Left lung (tissue), 4 donors: ENCODE measurements at regions not wholly inside any gene's neighbourhood (a gene's known extent, or its start where the extent isn't known, plus 50 kb on each side); places are given as distances from the start of the nearest gene placed in this dataset.
"Not testable (repeated sequence)": the region's sequence is repeated elsewhere in the genome, so short reads cannot be mapped to it uniquely, and the experiment has no call there.

Experiments used
- ATAC-seq: fragments of 200-7000 bp; cut with Tn5 transposase; one replicate; pipeline ENCODE4 v1.9.1; 2020; ENCODE audit warnings: moderate library complexity
- DNase-seq, 4 donors: peaks; one replicate each; pipeline ENCODE4 v3.0.0-alpha.2; 2013 to 2020
- H3K27ac ChIP-seq, 2 donors: fragments of 200-600 bp; sonication (generic) in 1 of 2; one replicate each; pipeline versions ENCODE4 v1.5.0 to v1.8.0; 2020 to 2021
- H3K27me3 ChIP-seq, 2 donors: fragments of 200-600 bp; sonication (generic) in 1 of 2; one replicate each; pipeline versions ENCODE4 v1.5.0 to v1.8.0; 2020 to 2021
- H3K36me3 ChIP-seq, 2 donors: fragments of 200-600 bp; sonication (generic) in 1 of 2; one replicate each; pipeline versions ENCODE4 v1.5.0 to v1.8.0; 2020 to 2021
- H3K4me1 ChIP-seq, 2 donors: fragments of 200-600 bp; one replicate each; pipeline ENCODE4 v1.8.0; 2021
- H3K4me3 ChIP-seq, 2 donors: fragments of 200-600 bp; sonication (generic) in 1 of 2; one replicate each; pipeline versions ENCODE4 v1.5.0 to v1.8.0; 2020 to 2021; ENCODE audit warnings: mild to moderate bottlenecking in 1 of 2
- H3K9me3 ChIP-seq, 2 donors: fragments of 200-600 bp; sonication (generic) in 1 of 2; one replicate each; pipeline versions ENCODE4 v1.5.0 to v1.8.0; 2020 to 2021
- CTCF ChIP-seq, 2 donors: fragments of 200-600 bp; sonication (generic) in 1 of 2; IDR thresholded peaks; one replicate each; pipeline versions ENCODE4 v1.5.0 to v1.8.0; 2021; ENCODE audit warnings: antibody characterized with exemption in 2 of 2
- intact Hi-C, 2 donors: fragments of 100-400 bp; cut with DNase I; formaldehyde crosslinking; loops; one replicate each; pipeline versions ENCODE4 v1.11.2 to v1.14.2; 2022
- donor health status: DM: no; HTN: yes; CAD: no.
- donor health status: DM: no; HTN: no; CAD: no.

DNA sequence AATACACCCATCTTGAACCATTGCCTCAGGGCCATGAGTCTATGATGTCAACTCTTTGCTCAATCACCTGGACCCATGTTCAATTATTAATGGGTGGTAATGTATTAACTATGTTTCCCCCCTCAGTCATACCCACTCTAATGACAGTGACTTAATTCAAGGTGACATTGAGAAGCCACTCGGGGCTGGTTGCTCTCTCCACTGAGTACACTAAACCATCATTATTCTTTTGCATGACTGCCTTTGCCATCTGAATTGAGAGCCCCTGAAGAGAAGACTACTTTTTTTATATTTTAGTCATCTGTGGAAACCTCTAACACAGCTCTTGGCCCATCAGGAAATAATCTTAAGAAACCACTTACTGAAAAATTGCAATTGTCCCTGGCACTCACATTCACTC lies 139.2 kb upstream of the SOX21 start:
- Histone ChIP-seq H3K27me3 (no peaks in the 10 kb centered on the region), H3K36me3 (no peaks in the 10 kb centered on the region), H3K4me3 (no peak overlapping the region), H3K4me1 (no peaks in the 10 kb centered on the region), H3K27ac (no peak overlapping the region), H3K9me3 (no peaks in the 10 kb centered on the region)
- TF ChIP-seq CTCF (IDR thresholded peaks at IDR 0.05), result no peak
- ATAC-seq, result no peak
- DNase-seq, result no peak
- intact Hi-C loops, result no loop called here

GRCh38 chr13:94849254-94849653 lies 136.9 kb upstream of the SOX21 start:
- H3K27ac ChIP-seq, result no peak overlapping the region
- no peak for TF ChIP-seq CTCF (IDR thresholded peaks at IDR 0.05)
- no peaks in the 10 kb centered on the region for H3K9me3 ChIP-seq
- no peaks in the 10 kb centered on the region for H3K27me3 ChIP-seq
- H3K4me1 ChIP-seq, result no peaks in the 10 kb centered on the region
- ATAC-seq (peak; percentile 54), DNase-seq (no peak)
- H3K4me3 ChIP-seq, result no peak overlapping the region
- intact Hi-C loops, result no loop called here
- no peaks in the 10 kb centered on the region for H3K36me3 ChIP-seq

- no peaks in the 10 kb centered on the region for H3K27me3 ChIP-seq
- intact Hi-C loops, result no loop called here
- ATAC-seq (no peak), DNase-seq (no peak)
- no peak for TF ChIP-seq CTCF (IDR thresholded peaks at IDR 0.05)
- no peaks in the 10 kb centered on the region for H3K9me3 ChIP-seq
- no peak overlapping the region for H3K27ac ChIP-seq
- no peak overlapping the region for H3K4me3 ChIP-seq
- H3K36me3 ChIP-seq, result no peaks in the 10 kb centered on the region
- H3K4me1 ChIP-seq, result no peaks in the 10 kb centered on the region
These were observed 130.6 kb upstream of the SOX21 start for GRCh38 chr13:94842901-94843300.

- H3K27ac ChIP-seq, DNase-seq, H3K4me1 ChIP-seq, ATAC-seq, H3K36me3 ChIP-seq, H3K4me3 ChIP-seq, H3K27me3 ChIP-seq, intact Hi-C loops, H3K9me3 ChIP-seq: not testable (repeated sequence)
These were observed 124.7 kb upstream of the SOX21 start for GRCh38 chr13:94837056-94837455.

DNA sequence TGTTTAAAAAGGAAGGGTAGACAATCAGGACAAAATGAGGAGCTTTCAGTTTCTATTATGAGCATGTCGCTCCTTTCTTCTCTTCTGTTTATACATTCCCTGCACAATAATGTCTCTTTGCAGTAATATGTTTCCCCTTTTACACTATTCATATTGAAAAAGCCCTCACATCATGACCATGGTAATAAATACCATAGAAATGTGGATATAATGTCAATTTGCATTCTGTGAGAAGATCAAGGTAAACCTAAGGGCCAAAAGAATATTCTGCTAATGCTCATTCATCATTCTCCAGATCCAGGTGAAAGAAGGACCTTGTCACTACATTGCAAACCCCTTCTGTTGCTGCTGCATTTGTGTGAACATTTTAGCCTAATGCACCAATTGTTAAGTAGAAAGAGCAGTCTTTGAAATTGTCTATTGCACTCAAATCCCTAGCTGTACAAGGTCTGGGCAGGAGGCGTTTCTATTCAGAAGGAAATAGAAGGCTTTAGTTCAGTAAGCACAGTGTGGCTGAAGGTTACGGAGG lies 117.6 kb upstream of the SOX21 start:
- TF ChIP-seq CTCF (IDR thresholded peaks at IDR 0.05), result no peak
- intact Hi-C loops, result no loop called here

DNA sequence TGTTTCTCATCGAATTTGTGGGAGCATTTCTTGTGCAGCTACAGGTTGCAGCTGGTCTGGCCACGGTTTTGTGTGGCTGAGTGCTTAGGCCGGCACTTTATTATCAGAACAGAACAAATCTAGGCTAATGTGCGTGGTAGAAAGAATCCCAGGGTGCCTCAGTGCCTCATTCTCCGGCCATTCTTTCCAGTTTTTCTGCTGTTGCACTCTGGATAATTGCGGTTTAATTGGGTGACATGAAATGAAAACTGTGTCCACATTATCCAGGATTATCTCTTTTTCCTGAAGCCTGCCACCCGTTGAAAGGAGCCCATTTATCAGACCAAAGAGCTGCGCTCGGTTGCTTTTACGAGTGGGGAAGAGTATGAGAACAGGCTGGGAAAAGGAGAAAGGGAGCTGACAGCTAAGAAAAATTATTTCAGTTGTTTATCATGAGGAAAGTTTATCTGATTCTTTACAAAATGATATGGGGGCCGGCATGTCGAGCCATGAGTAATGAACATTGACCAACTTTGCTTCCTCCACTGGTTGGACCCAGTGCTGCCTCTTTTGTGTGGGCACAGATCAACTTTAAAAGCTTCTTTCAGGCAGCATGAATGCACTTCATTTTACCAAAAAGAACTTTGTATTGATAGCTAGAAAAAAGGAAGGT lies 117.0 kb upstream of the SOX21 start:
- ATAC-seq, result no peak

More for the DNA sequence above, 117.6 kb upstream of the SOX21 start:
- DNase-seq (no peak), ATAC-seq (no peak)
- Histone ChIP-seq H3K27ac (no peak overlapping the region), H3K9me3 (no peaks in the 10 kb centered on the region), H3K4me3 (no peak overlapping the region), H3K36me3 (no peaks in the 10 kb centered on the region), H3K27me3 (no peaks in the 10 kb centered on the region), H3K4me1 (no peaks in the 10 kb centered on the region)

More for the DNA sequence above, 117.0 kb upstream of the SOX21 start:
- Histone ChIP-seq H3K4me1 (no peaks in the 10 kb centered on the region), H3K9me3 (no peaks in the 10 kb centered on the region), H3K27ac (no peak overlapping the region), H3K27me3 (no peaks in the 10 kb centered on the region), H3K36me3 (no peaks in the 10 kb centered on the region), H3K4me3 (no peak overlapping the region)
- DNase-seq, result peak in 2 of 4 donors; percentile 81 to 89
- no peak for TF ChIP-seq CTCF (IDR thresholded peaks at IDR 0.05)
- intact Hi-C loops, result no loop called here
